ENCODE measurements at regions not wholly inside any gene's neighbourhood (a gene's known extent, or its start where the extent isn't known, plus 50 kb on each side); places are given as distances from the start of the nearest gene placed in this dataset.

DNA sequence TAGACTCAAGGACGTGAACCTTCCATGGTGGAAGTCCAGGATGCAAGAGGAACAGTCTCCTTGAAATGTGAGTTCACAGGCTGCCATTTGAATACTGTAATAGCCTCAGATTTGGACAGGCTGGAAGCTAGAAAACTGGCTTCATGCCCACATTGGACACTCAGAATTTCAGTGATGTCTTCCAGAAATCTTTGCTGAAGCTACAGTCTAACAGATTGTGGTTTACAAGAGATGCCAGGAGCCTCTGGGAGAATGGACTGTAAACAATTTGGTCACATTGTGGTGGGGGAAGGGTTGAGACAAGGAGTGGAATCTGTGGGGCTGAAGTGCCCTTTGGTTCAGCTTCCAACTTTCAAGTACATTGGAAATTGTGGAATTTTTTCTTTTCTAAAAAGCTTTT lies 252.0 kb upstream of the PROK2 start:
- no peaks in the 10 kb centered on the region for H3K9me3 ChIP-seq
- no peak overlapping the region for H3K27ac ChIP-seq
- H3K4me3 ChIP-seq = no peak overlapping the region
- no peak for DNase-seq
- TF ChIP-seq CTCF (IDR thresholded peaks at IDR 0.05) (no peak), POLR2A (IDR thresholded peaks at IDR 0.05) (no peak)
- H3K4me1 ChIP-seq = no peaks in the 10 kb centered on the region
- no peaks in the 10 kb centered on the region for H3K27me3 ChIP-seq
- intact Hi-C loops (cut with DNase I; ENCODE audit: low total_unique reads) = no loop called here
- H3K36me3 ChIP-seq = no peaks in the 10 kb centered on the region

- Histone ChIP-seq H3K27ac (no peak overlapping the region), H3K36me3 (no peaks in the 10 kb centered on the region), H3K4me3 (no peak overlapping the region), H3K4me1 (no peaks in the 10 kb centered on the region), H3K27me3 (no peaks in the 10 kb centered on the region), H3K9me3 (no peaks in the 10 kb centered on the region)
- DNase-seq = no peak
- intact Hi-C loops (cut with DNase I; ENCODE audit: low total_unique reads) = no loop called here
- TF ChIP-seq CTCF (IDR thresholded peaks at IDR 0.05) (no peak), POLR2A (IDR thresholded peaks at IDR 0.05) (no peak)
These were observed 250.7 kb upstream of the PROK2 start for GRCh38 chr3:72035606-72036005.

GRCh38 chr3:72034986-72035385 lies 250.0 kb upstream of the PROK2 start:
- intact Hi-C loops (cut with DNase I; ENCODE audit: low total_unique reads) = no loop called here

DNA sequence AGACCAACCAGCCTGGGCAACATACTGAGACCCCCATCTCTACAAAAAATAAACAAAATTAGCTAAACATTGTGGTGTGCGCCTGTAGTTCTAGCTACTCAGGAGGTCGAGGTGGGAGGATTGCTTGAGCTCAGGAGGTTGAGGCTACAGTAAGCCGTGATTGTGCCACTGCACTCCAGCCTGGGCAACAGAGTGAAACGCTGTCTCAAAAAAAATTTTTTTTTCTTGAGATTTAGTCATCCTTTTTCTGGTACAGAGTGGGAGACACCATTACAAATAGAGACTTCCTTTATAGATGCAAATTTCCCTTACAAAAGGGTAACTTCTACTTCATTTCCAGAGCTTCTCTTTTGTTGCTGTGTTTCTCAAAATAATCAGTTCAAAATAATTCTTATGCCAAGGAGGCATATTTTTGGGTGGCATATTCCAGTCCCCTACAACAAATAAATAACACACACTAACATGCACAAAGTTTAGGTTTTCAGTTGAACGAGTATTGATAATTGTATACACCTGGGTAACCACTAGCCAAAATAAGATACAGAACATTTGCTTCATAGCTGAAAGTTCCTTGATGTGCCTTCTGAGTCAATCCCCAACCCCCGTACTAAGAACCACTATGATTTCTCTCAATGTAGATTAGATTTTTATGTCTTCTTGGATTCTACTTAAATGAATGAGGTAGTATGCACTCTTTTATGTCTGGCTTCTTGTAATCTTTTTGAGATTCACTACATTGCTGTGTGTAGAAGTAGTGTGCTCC lies 248.9 kb upstream of the PROK2 start:
- intact Hi-C loops (cut with DNase I; ENCODE audit: low total_unique reads) = no loop called here
- TF ChIP-seq POLR2A (IDR thresholded peaks at IDR 0.05) = no peak
- TF ChIP-seq CTCF (IDR thresholded peaks at IDR 0.05) = no peak
- no peak for DNase-seq
- Histone ChIP-seq H3K27me3 (no peaks in the 10 kb centered on the region), H3K36me3 (no peaks in the 10 kb centered on the region), H3K4me3 (no peak overlapping the region), H3K9me3 (no peaks in the 10 kb centered on the region), H3K4me1 (no peaks in the 10 kb centered on the region), H3K27ac (no peak overlapping the region)

More at GRCh38 chr3:72034986-72035385, 250.0 kb upstream of the PROK2 start:
- no peaks in the 10 kb centered on the region for H3K4me1 ChIP-seq
- no peaks in the 10 kb centered on the region for H3K9me3 ChIP-seq
- no peak for DNase-seq
- H3K4me3 ChIP-seq = no peak overlapping the region
- no peaks in the 10 kb centered on the region for H3K36me3 ChIP-seq
- no peak for TF ChIP-seq POLR2A (IDR thresholded peaks at IDR 0.05)
- TF ChIP-seq CTCF (IDR thresholded peaks at IDR 0.05) = no peak
- no peak overlapping the region for H3K27ac ChIP-seq
- H3K27me3 ChIP-seq = no peaks in the 10 kb centered on the region

- no peak overlapping the region for H3K4me3 ChIP-seq
- intact Hi-C loops (cut with DNase I; ENCODE audit: low total_unique reads) = no loop called here
- TF ChIP-seq CTCF (IDR thresholded peaks at IDR 0.05) = no peak
- no peak for TF ChIP-seq POLR2A (IDR thresholded peaks at IDR 0.05)
- no peaks in the 10 kb centered on the region for H3K9me3 ChIP-seq
- no peak for DNase-seq
- H3K27ac ChIP-seq = no peak overlapping the region
- no peaks in the 10 kb centered on the region for H3K4me1 ChIP-seq
- H3K27me3 ChIP-seq = no peaks in the 10 kb centered on the region
- H3K36me3 ChIP-seq = no peaks in the 10 kb centered on the region
These were observed 247.6 kb upstream of the PROK2 start for GRCh38 chr3:72032441-72033135.
